ENCODE measurements at regions not wholly inside any gene's neighbourhood (a gene's known extent, or its start where the extent isn't known, plus 50 kb on each side); places are given as distances from the start of the nearest gene placed in this dataset.

- H3K4me3 ChIP-seq (ENCODE audit: low read depth, low read length) = no peak overlapping the region
- H3K4me1 ChIP-seq = no peaks in the 10 kb centered on the region
- no peaks in the 10 kb centered on the region for H3K9me3 ChIP-seq
- no peak for TF ChIP-seq CTCF (IDR thresholded peaks at IDR 0.05; ENCODE audit: low read depth, low read length)
- DNase-seq = no peak
- H3K36me3 ChIP-seq = no peaks in the 10 kb centered on the region
- H3K27me3 ChIP-seq = no peaks in the 10 kb centered on the region
Measured at GRCh38 chr7:4399596-4399995, 282.5 kb upstream of the FOXK1 start.

- no peaks in the 10 kb centered on the region for H3K36me3 ChIP-seq
- H3K4me1 ChIP-seq = no peaks in the 10 kb centered on the region
- no peak for DNase-seq
- TF ChIP-seq CTCF (IDR thresholded peaks at IDR 0.05; ENCODE audit: low read depth, low read length) = no peak
- no peak overlapping the region for H3K4me3 ChIP-seq (ENCODE audit: low read depth, low read length)
- no peaks in the 10 kb centered on the region for H3K9me3 ChIP-seq
- H3K27me3 ChIP-seq = no peaks in the 10 kb centered on the region
Measured at GRCh38 chr7:4406288-4407058, 275.6 kb upstream of the FOXK1 start.

- H3K4me1 ChIP-seq = no peaks in the 10 kb centered on the region
- no peaks in the 10 kb centered on the region for H3K36me3 ChIP-seq
- no peak for TF ChIP-seq CTCF (IDR thresholded peaks at IDR 0.05; ENCODE audit: low read depth, low read length)
- no peaks in the 10 kb centered on the region for H3K9me3 ChIP-seq
- no peaks in the 10 kb centered on the region for H3K27me3 ChIP-seq
- no peak for DNase-seq
- no peak overlapping the region for H3K4me3 ChIP-seq (ENCODE audit: low read depth, low read length)
Measured at GRCh38 chr7:4409946-4410345, 272.1 kb upstream of the FOXK1 start.

GRCh38 chr7:4416396-4417056 is 265.6 kb upstream of the FOXK1 start:
- TF ChIP-seq CTCF (IDR thresholded peaks at IDR 0.05; ENCODE audit: low read depth, low read length) = no peak
- peak; percentile 12 for DNase-seq
- H3K27me3 ChIP-seq = no peaks in the 10 kb centered on the region
- H3K4me3 ChIP-seq (ENCODE audit: low read depth, low read length) = peak overlapping the region; percentile 15
- H3K9me3 ChIP-seq = no peaks in the 10 kb centered on the region
- no peaks in the 10 kb centered on the region for H3K36me3 ChIP-seq
- no peaks in the 10 kb centered on the region for H3K4me1 ChIP-seq

GRCh38 chr7:4428526-4428925 is 253.6 kb upstream of the FOXK1 start:
- Histone ChIP-seq H3K36me3 (no peaks in the 10 kb centered on the region), H3K4me3 (ENCODE audit: low read depth, low read length) (no peak overlapping the region), H3K27me3 (no peaks in the 10 kb centered on the region), H3K4me1 (no peaks in the 10 kb centered on the region), H3K9me3 (no peaks in the 10 kb centered on the region)
- DNase-seq = no peak
- TF ChIP-seq CTCF (IDR thresholded peaks at IDR 0.05; ENCODE audit: low read depth, low read length) = no peak

GRCh38 chr7:4430227-4430626 is 251.9 kb upstream of the FOXK1 start:
- Histone ChIP-seq H3K36me3 (no peaks in the 10 kb centered on the region), H3K27me3 (no peaks in the 10 kb centered on the region), H3K4me3 (ENCODE audit: low read depth, low read length) (no peak overlapping the region), H3K4me1 (no peaks in the 10 kb centered on the region), H3K9me3 (no peaks in the 10 kb centered on the region)
- DNase-seq = no peak
- TF ChIP-seq CTCF (IDR thresholded peaks at IDR 0.05; ENCODE audit: low read depth, low read length) = no peak

All from BE2C (cell line).